Transverse colon (tissue), 4 donors: ENCODE measurements at regions not wholly inside any gene's neighbourhood (a gene's known extent, or its start where the extent isn't known, plus 50 kb on each side); places are given as distances from the start of the nearest gene placed in this dataset.

ENCODE experiments used
- DNase-seq: peaks from one replicate; pipeline ENCODE4 v3.0.0-alpha.2; 2019
- H3K27ac ChIP-seq, 4 donors: fragments of 200-600 bp; sonication (generic); 2 replicates each; pipeline ENCODE4 v1.5.1; 2016 to 2018; ENCODE audit warnings: inconsistent platforms in 4 of 4
- H3K27me3 ChIP-seq: fragments of 200-600 bp; sonication (generic); 2 replicates; pipeline ENCODE4 v1.5.1; 2017; ENCODE audit warnings: inconsistent platforms
- H3K36me3 ChIP-seq, 4 donors: fragments of 200-600 bp; sonication (generic); 2 replicates each; pipeline ENCODE4 v1.5.1; 2017 to 2019; ENCODE audit warnings: inconsistent platforms in 4 of 4
- H3K4me1 ChIP-seq, 4 donors: fragments of 200-600 bp; sonication (generic); 2 replicates each; pipeline ENCODE4 v1.5.1; 2017 to 2020; ENCODE audit warnings: inconsistent platforms in 4 of 4
- H3K4me3 ChIP-seq, 4 donors: fragments of 200-600 bp; sonication (generic); 1 replicate in 1 of 4; 2 replicates in 3 of 4; pipeline versions ENCODE4 v1.5.1 to v1.6.1; 2017 to 2019; ENCODE audit warnings: inconsistent platforms in 4 of 4
- H3K9me3 ChIP-seq, 2 donors: fragments of 200-600 bp; sonication (generic); 2 replicates each; pipeline ENCODE4 v1.5.1; 2017 to 2019; ENCODE audit warnings: inconsistent platforms in 2 of 2
- EP300 ChIP-seq: sonication (generic); formaldehyde crosslinking; IDR thresholded peaks from one replicate; pipeline ENCODE4 v1.6.1; 2017; ENCODE audit warnings: antibody characterized with exemption, low read depth
- POLR2A ChIP-seq: fragments of 450-650 bp; IDR thresholded peaks from one replicate; pipeline ENCODE4 v1.6.1; 2016; ENCODE audit warnings: antibody characterized with exemption, mild to moderate bottlenecking, moderate library complexity
- POLR2AphosphoS5 ChIP-seq, 3 donors: sonication (generic); formaldehyde crosslinking; IDR thresholded peaks; one replicate each; pipeline ENCODE4 v1.6.1; 2016; ENCODE audit warnings: antibody characterized with exemption in 3 of 3
- WGBS, 2 donors: methylation state at CpG; one replicate each; pipeline ENCODE4 v1.1.5; 2018; ENCODE audit warnings: low coverage in 1 of 2; 5-methylcytosine and 5-hydroxymethylcytosine counted together
- in situ Hi-C, 4 donors: fragments of 200-750 bp; cut with MboI; loops; one replicate each; pipeline versions ENCODE4 v1.15.0 to v1.15.1; 2017; ENCODE audit warnings: low sequenced_read_pairs in 3 of 4, low pct_ligation_motif_present in 1 of 4, low pct_unique_long_range_greater_than_20kb in 1 of 4
- intact Hi-C: fragments of 100-400 bp; cut with DNase I; formaldehyde crosslinking; loops from one replicate; pipeline ENCODE4 v1.15.1; 2023; ENCODE audit warnings: low total_unique reads
- TF ChIP-seq, protein P1 (sequence below), 5 experiments: fragments of 200-600 bp in 3 of 5; fragments of 450-650 bp in 2 of 5; sonication (generic) in 3 of 5; IDR thresholded peaks; 1 replicate in 2 of 5; 2 replicates in 3 of 5; pipeline ENCODE4 v1.5.1; 2016 to 2017; ENCODE audit warnings: antibody characterized with exemption in 5 of 5, inconsistent platforms in 3 of 5, mild to moderate bottlenecking in 2 of 5, moderate library complexity in 1 of 5

DNA sequence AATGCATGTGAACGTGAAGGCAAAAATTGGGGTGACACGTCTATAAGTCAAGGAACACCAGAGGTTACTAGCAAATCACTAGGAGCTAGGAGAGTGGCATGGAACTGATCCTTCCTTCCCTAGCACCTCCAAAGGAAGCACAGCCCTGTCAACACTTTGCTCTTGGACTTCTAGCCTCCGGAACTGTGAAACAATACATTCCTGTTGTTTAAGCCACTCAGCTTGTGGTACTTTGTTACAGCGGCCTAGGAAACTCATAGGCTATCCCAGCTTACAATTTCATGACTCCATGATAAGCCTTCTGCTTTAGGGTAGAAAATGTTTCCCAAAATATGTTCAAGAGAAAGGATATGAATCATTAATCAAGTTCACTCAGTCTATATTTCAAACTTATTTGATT, 798.1 kb downstream of the DCDC2C start:
- Histone ChIP-seq H3K36me3 (no peaks in the 10 kb centered on the region), H3K9me3 (peaks cover 0 to 5% of the 10 kb centered on the region in 2 donors), H3K27ac (no peak overlapping the region), H3K4me1 (no peaks in the 10 kb centered on the region), H3K27me3 (no peaks in the 10 kb centered on the region), H3K4me3 (no peak overlapping the region)
- 76 to 88% methylated on average over 1 to 4 of the region's 4 CpGs for WGBS, 2 donors
- in situ Hi-C loops (no loop called here), intact Hi-C loops (no loop called here)
- DNase-seq: no peak
- TF ChIP-seq, protein P1, sequence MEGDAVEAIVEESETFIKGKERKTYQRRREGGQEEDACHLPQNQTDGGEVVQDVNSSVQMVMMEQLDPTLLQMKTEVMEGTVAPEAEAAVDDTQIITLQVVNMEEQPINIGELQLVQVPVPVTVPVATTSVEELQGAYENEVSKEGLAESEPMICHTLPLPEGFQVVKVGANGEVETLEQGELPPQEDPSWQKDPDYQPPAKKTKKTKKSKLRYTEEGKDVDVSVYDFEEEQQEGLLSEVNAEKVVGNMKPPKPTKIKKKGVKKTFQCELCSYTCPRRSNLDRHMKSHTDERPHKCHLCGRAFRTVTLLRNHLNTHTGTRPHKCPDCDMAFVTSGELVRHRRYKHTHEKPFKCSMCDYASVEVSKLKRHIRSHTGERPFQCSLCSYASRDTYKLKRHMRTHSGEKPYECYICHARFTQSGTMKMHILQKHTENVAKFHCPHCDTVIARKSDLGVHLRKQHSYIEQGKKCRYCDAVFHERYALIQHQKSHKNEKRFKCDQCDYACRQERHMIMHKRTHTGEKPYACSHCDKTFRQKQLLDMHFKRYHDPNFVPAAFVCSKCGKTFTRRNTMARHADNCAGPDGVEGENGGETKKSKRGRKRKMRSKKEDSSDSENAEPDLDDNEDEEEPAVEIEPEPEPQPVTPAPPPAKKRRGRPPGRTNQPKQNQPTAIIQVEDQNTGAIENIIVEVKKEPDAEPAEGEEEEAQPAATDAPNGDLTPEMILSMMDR (IDR thresholded peaks at IDR 0.05): no peak
- TF ChIP-seq POLR2A: no peak
- no peak for TF ChIP-seq POLR2AphosphoS5 (IDR thresholded peaks at IDR 0.05)
- TF ChIP-seq EP300: no peak

DNA sequence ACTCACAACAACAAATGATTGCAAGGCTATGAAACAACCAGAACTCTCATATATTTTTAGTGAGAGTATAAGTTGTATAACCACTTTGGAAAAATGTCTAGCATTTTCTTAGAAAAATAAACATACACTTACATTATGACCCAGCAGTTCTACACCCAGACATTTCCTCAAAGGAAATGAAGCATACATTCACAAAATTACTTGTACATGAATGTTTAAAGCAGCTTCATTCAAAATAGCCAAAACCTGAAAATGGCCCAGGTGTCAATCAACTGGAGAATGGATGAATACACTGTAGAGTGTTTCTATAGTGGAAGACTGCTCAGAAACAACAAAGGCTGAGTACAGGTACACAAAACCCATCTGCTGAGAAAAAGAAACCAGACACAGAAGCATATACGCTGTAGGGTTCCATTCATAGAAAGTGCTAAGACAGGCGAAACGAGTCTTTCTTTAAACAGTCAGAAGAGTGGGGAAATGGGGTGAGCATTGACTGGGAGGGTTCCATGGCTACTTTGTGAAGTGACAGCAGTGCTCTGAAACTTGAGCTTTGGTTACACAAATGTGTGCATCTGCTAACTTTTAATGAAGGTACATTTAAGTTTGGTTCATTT, 799.0 kb downstream of the DCDC2C start:
- in situ Hi-C loops (no loop called here), intact Hi-C loops (no loop called here)
- Histone ChIP-seq H3K27me3 (no peaks in the 10 kb centered on the region), H3K27ac (no peak overlapping the region), H3K9me3 (peaks cover 0 to 5% of the 10 kb centered on the region in 2 donors), H3K36me3 (no peaks in the 10 kb centered on the region), H3K4me3 (no peak overlapping the region), H3K4me1 (no peaks in the 10 kb centered on the region)
- no peak for DNase-seq
- 77 to 81% methylated on average over 3 of the region's 3 CpGs for WGBS, 2 donors
- no peak for TF ChIP-seq POLR2AphosphoS5 (IDR thresholded peaks at IDR 0.05)
- TF ChIP-seq EP300: no peak
- TF ChIP-seq, protein P1 (IDR thresholded peaks at IDR 0.05): no peak
- TF ChIP-seq POLR2A: no peak

DNA sequence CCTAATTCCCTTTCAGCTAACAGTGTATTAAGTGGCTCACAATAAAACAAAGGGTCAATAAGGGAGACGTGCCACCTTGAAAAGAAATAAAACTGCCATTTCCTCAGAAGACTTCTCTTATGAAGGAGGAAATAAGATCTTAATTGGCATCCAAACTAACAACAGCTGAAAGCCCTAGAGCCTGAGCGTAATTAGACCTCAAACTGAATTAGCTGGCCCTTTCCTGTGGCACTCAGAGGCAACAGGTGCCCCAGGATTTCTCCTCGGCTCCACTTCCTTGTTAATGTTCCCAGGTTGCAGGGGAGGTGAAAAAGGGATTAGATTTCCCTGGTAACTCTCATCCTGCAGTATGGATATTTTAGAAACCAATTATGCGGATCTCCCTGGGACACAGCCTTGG, 804.3 kb downstream of the DCDC2C start:
- WGBS, 2 donors: 41 to 82% methylated on average over 2 to 4 of the region's 4 CpGs
- Histone ChIP-seq H3K4me1 (no peaks in the 10 kb centered on the region), H3K27ac (no peak overlapping the region), H3K27me3 (no peaks in the 10 kb centered on the region), H3K36me3 (no peaks in the 10 kb centered on the region), H3K4me3 (no peak overlapping the region), H3K9me3 (no peaks in the 10 kb centered on the region)
- intact Hi-C loops: no loop called here
- TF ChIP-seq, protein P1 (IDR thresholded peaks at IDR 0.05): no peak
- DNase-seq: no peak
- in situ Hi-C loops: no loop called here

DNA sequence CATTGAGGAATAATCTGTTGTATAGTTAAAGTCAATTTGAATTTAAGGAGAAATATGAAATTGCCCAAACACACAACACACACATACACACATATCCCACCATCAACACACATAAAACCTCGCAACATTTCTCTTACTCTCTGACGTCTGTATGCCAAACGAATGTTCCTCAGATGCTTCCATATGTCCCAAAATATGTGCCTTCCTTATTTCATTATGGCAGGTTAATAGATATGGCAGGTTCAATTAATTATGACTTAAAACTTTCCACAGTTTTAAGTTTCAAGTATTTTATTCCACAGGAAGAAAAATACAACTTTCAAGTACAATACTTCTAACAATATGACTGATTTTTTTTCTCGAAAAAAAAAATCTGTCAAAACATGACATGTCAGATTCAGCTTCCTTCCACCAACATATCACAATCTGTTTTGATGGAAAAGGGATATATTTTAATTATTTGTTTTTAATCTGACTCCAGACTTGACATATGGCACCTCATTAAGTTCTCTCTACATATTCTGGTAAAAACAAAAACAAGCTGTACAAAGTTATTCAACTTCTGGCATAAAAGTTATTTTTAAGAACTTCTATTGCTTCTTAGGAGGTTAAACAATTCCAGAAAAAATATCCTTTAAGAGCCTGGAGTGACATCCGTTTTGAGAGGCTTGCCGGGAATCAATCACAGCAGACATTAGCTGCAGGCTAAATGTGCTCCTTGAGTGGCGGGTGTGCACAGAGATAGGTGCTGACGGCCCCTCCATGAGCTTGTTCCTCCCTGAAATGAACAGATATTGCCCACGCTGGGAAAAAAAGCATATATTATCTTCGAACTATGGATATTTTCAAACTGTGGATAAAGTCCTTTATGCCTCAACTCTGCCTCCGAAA, 812.7 kb downstream of the DCDC2C start:
- Histone ChIP-seq H3K27ac (no peak overlapping the region), H3K4me1 (no peaks in the 10 kb centered on the region), H3K27me3 (no peaks in the 10 kb centered on the region), H3K36me3 (no peaks in the 10 kb centered on the region), H3K4me3 (no peak overlapping the region), H3K9me3 (no peaks in the 10 kb centered on the region)
- intact Hi-C loops (no loop called here), in situ Hi-C loops (no loop called here)
- DNase-seq: no peak
- TF ChIP-seq, protein P1 (IDR thresholded peaks at IDR 0.05): no peak
- TF ChIP-seq EP300 (no peak), POLR2A (no peak), POLR2AphosphoS5 (IDR thresholded peaks at IDR 0.05) (no peak)
- 68 to 76% methylated on average over 11 of the region's 11 CpGs for WGBS, 2 donors
